CD14-positive monocyte (primary cell): ENCODE measurements at regions not wholly inside any gene's neighbourhood (a gene's known extent, or its start where the extent isn't known, plus 50 kb on each side); places are given as distances from the start of the nearest gene placed in this dataset.

Experiments
- DNase-seq, 3 donors: peaks; one replicate each; pipeline ENCODE4 v3.0.0-alpha.2; 2011 to 2022
- H2AFZ ChIP-seq: 2 replicates; pipeline ENCODE4 v1.6.0; 2012; ENCODE audit warnings: mild to moderate bottlenecking, low read depth, low read length, inconsistent platforms; ENCODE audit not compliant: insufficient read depth, poor library complexity, severe bottlenecking
- H3K27ac ChIP-seq, 2 donors: 1 replicate in 1 of 2; 2 replicates in 1 of 2; pipeline ENCODE4 v1.5.1; 2012 to 2013; ENCODE audit warnings: low read length in 2 of 2, control low read depth in 1 of 2, inconsistent platforms in 1 of 2, low read depth in 1 of 2, mild to moderate bottlenecking in 1 of 2
- H3K27me3 ChIP-seq, 2 donors: one replicate each; pipeline versions ENCODE4 v1.6.0 to v1.6.1; 2011 to 2013; ENCODE audit warnings: low read length in 2 of 2; ENCODE audit not compliant: control insufficient read depth in 2 of 2, insufficient read depth in 2 of 2
- H3K36me3 ChIP-seq, 2 donors: replicated peaks in 1 of 2; 1 replicate in 1 of 2; 2 replicates in 1 of 2; pipeline versions ENCODE4 v1.5.1 to v1.6.1; 2012 to 2013; ENCODE audit warnings: low read length in 2 of 2, control low read depth in 1 of 2, inconsistent platforms in 1 of 2, mild to moderate bottlenecking in 1 of 2; ENCODE audit not compliant: insufficient read depth in 2 of 2, control insufficient read depth in 1 of 2
- H3K4me1 ChIP-seq, 2 donors: 1 replicate in 1 of 2; 2 replicates in 1 of 2; pipeline versions ENCODE4 v1.5.1 to v1.6.1; 2012 to 2013; ENCODE audit warnings: low read length in 2 of 2, control low read depth in 1 of 2, inconsistent platforms in 1 of 2, mild to moderate bottlenecking in 1 of 2, moderate library complexity in 1 of 2; ENCODE audit not compliant: insufficient read depth in 2 of 2, control insufficient read depth in 1 of 2
- H3K4me2 ChIP-seq: replicated peaks from 2 replicates; pipeline ENCODE3; 2012; ENCODE audit warnings: low read length, moderate library complexity, mild to moderate bottlenecking; ENCODE audit not compliant: poor library complexity, severe bottlenecking; ENCODE audit errors: extremely low read depth
- H3K4me3 ChIP-seq, 3 experiments: fragments of 200-600 bp in 1 of 3; sonication (generic) in 1 of 3; replicated peaks in 1 of 3; 1 replicate in 2 of 3; 2 replicates in 1 of 3; pipeline ENCODE4 v1.5.1; 2011 to 2013; ENCODE audit warnings: low read length in 3 of 3, mild to moderate bottlenecking in 3 of 3, control low read depth in 2 of 3, low read depth in 2 of 3, inconsistent platforms in 1 of 3, moderate library complexity in 1 of 3
- H3K79me2 ChIP-seq: 2 replicates; pipeline ENCODE4 v1.6.0; 2012; ENCODE audit warnings: mild to moderate bottlenecking, control low read depth, inconsistent platforms, low read length, moderate library complexity; ENCODE audit not compliant: insufficient read depth
- H3K9ac ChIP-seq: 2 replicates; pipeline ENCODE4 v1.6.0; 2017; ENCODE audit warnings: low read length, mild to moderate bottlenecking; ENCODE audit not compliant: insufficient read depth, poor library complexity, severe bottlenecking
- H3K9me3 ChIP-seq, 2 donors: replicated peaks in 1 of 2; 1 replicate in 1 of 2; 2 replicates in 1 of 2; pipeline versions ENCODE4 v1.5.1 to v1.6.1; 2012 to 2013; ENCODE audit warnings: low read length in 2 of 2, control low read depth in 1 of 2; ENCODE audit not compliant: control insufficient read depth in 1 of 2, insufficient read depth in 1 of 2
- H4K20me1 ChIP-seq: 2 replicates; pipeline ENCODE4 v1.6.0; 2012; ENCODE audit warnings: mild to moderate bottlenecking, low read length, control low read depth, moderate library complexity; ENCODE audit not compliant: insufficient read depth
- H3K27ac Mint-ChIP-seq, 7 donors: one replicate each; pipeline ENCODE4 v1.8.0; 2020; ENCODE audit warnings: mild to moderate bottlenecking in 7 of 7, mixed read lengths in 7 of 7, moderate library complexity in 6 of 7, inconsistent platforms in 2 of 7
- H3K27me3 Mint-ChIP-seq, 3 donors: one replicate each; pipeline ENCODE4 v1.8.0; 2021 to 2022; ENCODE audit warnings: low read depth in 3 of 3, mild to moderate bottlenecking in 3 of 3, mixed read lengths in 3 of 3, moderate library complexity in 3 of 3, inconsistent platforms in 1 of 3
- H3K36me3 Mint-ChIP-seq, 2 donors: one replicate each; pipeline ENCODE4 v1.8.0; 2020; ENCODE audit warnings: mixed read lengths in 2 of 2, inconsistent platforms in 1 of 2, mild to moderate bottlenecking in 1 of 2
- H3K4me1 Mint-ChIP-seq: one replicate; pipeline ENCODE4 v1.8.0; 2020; ENCODE audit warnings: mild to moderate bottlenecking, mixed read lengths
- H3K4me3 Mint-ChIP-seq, 2 donors: one replicate each; pipeline ENCODE4 v1.8.0; 2020; ENCODE audit warnings: mild to moderate bottlenecking in 2 of 2, mixed read lengths in 2 of 2, moderate library complexity in 1 of 2
- H3K9me3 Mint-ChIP-seq, 7 donors: one replicate each; pipeline ENCODE4 v1.8.0; 2020 to 2022; ENCODE audit warnings: mixed read lengths in 7 of 7, mild to moderate bottlenecking in 6 of 7, moderate library complexity in 6 of 7, inconsistent platforms in 2 of 7
- CTCF ChIP-seq: fragments of 200-600 bp; IDR thresholded peaks from one replicate; pipeline ENCODE4 v1.8.0; 2022; ENCODE audit warnings: antibody characterized with exemption, mild to moderate bottlenecking
- WGBS: methylation state at CpG from one replicate; pipeline ENCODE4 v1.1.5; 2013; ENCODE audit warnings: missing lambda C conversion rate; ENCODE audit not compliant: insufficient coverage; 5-methylcytosine and 5-hydroxymethylcytosine counted together
- intact Hi-C, 2 donors: fragments of 100-400 bp; cut with micrococcal nuclease; formaldehyde crosslinking; loops; one replicate each; pipeline versions ENCODE4 v1.15.0 to v1.15.1; 2023

- H3K27ac ChIP-seq, result no peak overlapping the region
- intact Hi-C loops, result no loop called here
- no peak for TF ChIP-seq CTCF
- Mint-ChIP-seq H3K27ac (no peak overlapping the region), H3K36me3 (no peaks in the 10 kb centered on the region), H3K9me3 (peaks cover 0 to 12% (median 6%) of the 10 kb centered on the region in 7 donors), H3K4me3 (no peak overlapping the region), H3K27me3 (no peaks in the 10 kb centered on the region), H3K4me1 (no peaks in the 10 kb centered on the region)
- H3K4me3 ChIP-seq, result no peak overlapping the region
- H3K4me1 ChIP-seq, result no peaks in the 10 kb centered on the region
- no peak for DNase-seq
- no peak overlapping the region for H3K9ac ChIP-seq
- H3K79me2 ChIP-seq, result no peaks in the 10 kb centered on the region
- H3K9me3 ChIP-seq, result peaks cover 5% of the 10 kb centered on the region in 2 donors
- H3K4me2 ChIP-seq, result no peak overlapping the region
- no peaks in the 10 kb centered on the region for H4K20me1 ChIP-seq
- no peaks in the 10 kb centered on the region for H3K27me3 ChIP-seq
- no peaks in the 10 kb centered on the region for H3K36me3 ChIP-seq
- H2AFZ ChIP-seq, result no peak overlapping the region
- 98% methylated on average over 5 of the region's 6 CpGs for WGBS
These were observed 596.3 kb upstream of the CHRM3 start for GRCh38 chr1:238789916-238790667.

- Histone ChIP-seq H2AFZ (no peak overlapping the region), H3K27ac (no peak overlapping the region), H4K20me1 (no peaks in the 10 kb centered on the region), H3K36me3 (no peaks in the 10 kb centered on the region), H3K4me2 (no peak overlapping the region), H3K27me3 (no peaks in the 10 kb centered on the region), H3K4me3 (no peak overlapping the region), H3K4me1 (no peaks in the 10 kb centered on the region), H3K9me3 (peaks cover 5% of the 10 kb centered on the region in 2 donors), H3K9ac (no peak overlapping the region), H3K79me2 (no peaks in the 10 kb centered on the region)
- no peak for DNase-seq
- intact Hi-C loops, result no loop called here
- no peak overlapping the region for H3K4me3 Mint-ChIP-seq
- TF ChIP-seq CTCF, result no peak
- H3K27ac Mint-ChIP-seq, result no peak overlapping the region
- peaks cover 0 to 3% (median 2%) of the 10 kb centered on the region in 7 donors for H3K9me3 Mint-ChIP-seq
- H3K27me3 Mint-ChIP-seq, result no peaks in the 10 kb centered on the region
- H3K4me1 Mint-ChIP-seq, result no peaks in the 10 kb centered on the region
- no peaks in the 10 kb centered on the region for H3K36me3 Mint-ChIP-seq
- WGBS, result 72% methylated on average over 5 of the region's 5 CpGs
These were observed 598.9 kb upstream of the CHRM3 start for GRCh38 chr1:238787471-238787870.
